ENCODE measurements at regions not wholly inside any gene's neighbourhood (a gene's known extent, or its start where the extent isn't known, plus 50 kb on each side); places are given as distances from the start of the nearest gene placed in this dataset.

GRCh38 chr22:35150183-35151107 lies 84.5 kb downstream of the ISX start (continued):
- no peak for TF ChIP-seq NRF1 (conservative IDR thresholded peaks at IDR 0.05; ENCODE audit: low read depth, low read length)
- TF ChIP-seq CEBPB (IDR thresholded peaks at IDR 0.05; ENCODE audit: borderline replicate concordance in 1 of 2, low read depth in 2 of 2, low read length in 2 of 2): no peak
- TF ChIP-seq RELA (IDR thresholded peaks at IDR 0.05; ENCODE audit: borderline replicate concordance, partially characterized antibody): peak; percentile 89
- no peak for TF ChIP-seq SIN3A (IDR thresholded peaks at IDR 0.05; ENCODE audit: low read depth, low read length)
- TF ChIP-seq YY1 (IDR thresholded peaks at IDR 0.05; ENCODE audit: low read depth, low read length): no peak; the same call in 1 of the 2 replicates
- TF ChIP-seq PAX8 (IDR thresholded peaks at IDR 0.05): no peak
- no peak for TF ChIP-seq FOXM1 (IDR thresholded peaks at IDR 0.05; ENCODE audit: low read depth, low read length)
- no peak for TF ChIP-seq DPF2 (IDR thresholded peaks at IDR 0.05)
- no peak for TF ChIP-seq GABPA (IDR thresholded peaks at IDR 0.05; ENCODE audit: low read depth)
- TF ChIP-seq CBFB (IDR thresholded peaks at IDR 0.05; ENCODE audit: low read depth): 0 out of 2 replicates have a peak, but pooled peaks have one; percentile 25
- no peak for TF ChIP-seq LARP7 (IDR thresholded peaks at IDR 0.05)
- TF ChIP-seq RB1 (IDR thresholded peaks at IDR 0.05; ENCODE audit: borderline replicate concordance): no peak
- no peak for TF ChIP-seq EZH2 (IDR thresholded peaks at IDR 0.05; ENCODE audit: borderline replicate concordance, control insufficient read depth, low read depth, low read length)
- no peak for TF ChIP-seq E2F8 (IDR thresholded peaks at IDR 0.05; ENCODE audit: low read depth, partially characterized antibody)
- TF ChIP-seq E4F1 (IDR thresholded peaks at IDR 0.05; ENCODE audit: borderline replicate concordance, partially characterized antibody): no peak
- TF ChIP-seq ZNF217 (IDR thresholded peaks at IDR 0.05): no peak
- no peak for TF ChIP-seq KLF5 (IDR thresholded peaks at IDR 0.05; ENCODE audit: partially characterized antibody)
- TF ChIP-seq SRF (IDR thresholded peaks at IDR 0.05; ENCODE audit: low read depth in 2 of 2, low read length in 2 of 2): no peak
- TF ChIP-seq ASH2L (IDR thresholded peaks at IDR 0.05; ENCODE audit: borderline replicate concordance, low read depth): no peak
- 0 out of 2 replicates have a peak, but pooled peaks have one; percentile 53 for TF ChIP-seq GATAD2B (conservative IDR thresholded peaks at IDR 0.05; ENCODE audit: low read depth)
- TF ChIP-seq PKNOX1 (IDR thresholded peaks at IDR 0.05): no peak
- TF ChIP-seq CBX3 (IDR thresholded peaks at IDR 0.05; ENCODE audit: borderline replicate concordance, low read depth): no peak
- TF ChIP-seq NFYB (IDR thresholded peaks at IDR 0.05; ENCODE audit: insufficient read depth, low read depth, low read length): no peak
- no peak for TF ChIP-seq USF2 (IDR thresholded peaks at IDR 0.05; ENCODE audit: borderline replicate concordance, low read depth, low read length)
